GM12865 (cell line): ENCODE measurements at regions not wholly inside any gene's neighbourhood (a gene's known extent, or its start where the extent isn't known, plus 50 kb on each side); places are given as distances from the start of the nearest gene placed in this dataset.
"Not testable (repeated sequence)": the region's sequence is repeated elsewhere in the genome, so short reads cannot be mapped to it uniquely, and the experiment has no call there.

Source experiments
- DNase-seq: peaks from one replicate; pipeline ENCODE4 v3.0.0; 2010; ENCODE audit warnings: low read depth
- H3K4me3 ChIP-seq: 2 replicates; pipeline ENCODE4 v1.5.1; 2011; ENCODE audit warnings: mild to moderate bottlenecking, low read depth, low read length, control low read depth
- TF ChIP-seq, protein P1 (sequence below): IDR thresholded peaks from 2 replicates; pipeline ENCODE4 v1.5.1; 2011; ENCODE audit warnings: low read length, control low read depth, low read depth, inconsistent platforms; ENCODE audit not compliant: insufficient read depth; ENCODE audit errors: missing control alignments

DNA sequence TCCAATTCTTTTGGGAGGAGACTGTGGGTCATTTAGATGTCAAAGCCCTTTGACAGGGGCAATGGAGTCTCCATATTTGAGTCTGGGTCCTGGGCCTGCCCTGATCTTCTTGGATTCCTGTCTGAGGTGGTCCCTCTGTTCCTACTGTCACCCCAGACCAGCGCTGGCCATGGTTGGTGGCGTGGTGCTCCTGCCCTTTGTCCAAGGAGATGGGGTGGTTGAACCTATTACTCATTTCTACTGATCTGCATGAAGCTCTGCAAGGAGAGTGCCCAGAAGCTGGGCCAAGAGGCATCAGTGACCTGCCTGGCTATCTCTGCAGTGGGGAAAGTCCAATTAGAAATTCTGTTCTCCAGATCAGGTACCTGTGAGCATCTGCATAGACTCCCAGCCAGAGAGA, 355.6 kb upstream of the NUPR2 start:
- no peak overlapping the region for H3K4me3 ChIP-seq
- TF ChIP-seq, protein P1, sequence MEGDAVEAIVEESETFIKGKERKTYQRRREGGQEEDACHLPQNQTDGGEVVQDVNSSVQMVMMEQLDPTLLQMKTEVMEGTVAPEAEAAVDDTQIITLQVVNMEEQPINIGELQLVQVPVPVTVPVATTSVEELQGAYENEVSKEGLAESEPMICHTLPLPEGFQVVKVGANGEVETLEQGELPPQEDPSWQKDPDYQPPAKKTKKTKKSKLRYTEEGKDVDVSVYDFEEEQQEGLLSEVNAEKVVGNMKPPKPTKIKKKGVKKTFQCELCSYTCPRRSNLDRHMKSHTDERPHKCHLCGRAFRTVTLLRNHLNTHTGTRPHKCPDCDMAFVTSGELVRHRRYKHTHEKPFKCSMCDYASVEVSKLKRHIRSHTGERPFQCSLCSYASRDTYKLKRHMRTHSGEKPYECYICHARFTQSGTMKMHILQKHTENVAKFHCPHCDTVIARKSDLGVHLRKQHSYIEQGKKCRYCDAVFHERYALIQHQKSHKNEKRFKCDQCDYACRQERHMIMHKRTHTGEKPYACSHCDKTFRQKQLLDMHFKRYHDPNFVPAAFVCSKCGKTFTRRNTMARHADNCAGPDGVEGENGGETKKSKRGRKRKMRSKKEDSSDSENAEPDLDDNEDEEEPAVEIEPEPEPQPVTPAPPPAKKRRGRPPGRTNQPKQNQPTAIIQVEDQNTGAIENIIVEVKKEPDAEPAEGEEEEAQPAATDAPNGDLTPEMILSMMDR: no peak
- no peak for DNase-seq

DNA sequence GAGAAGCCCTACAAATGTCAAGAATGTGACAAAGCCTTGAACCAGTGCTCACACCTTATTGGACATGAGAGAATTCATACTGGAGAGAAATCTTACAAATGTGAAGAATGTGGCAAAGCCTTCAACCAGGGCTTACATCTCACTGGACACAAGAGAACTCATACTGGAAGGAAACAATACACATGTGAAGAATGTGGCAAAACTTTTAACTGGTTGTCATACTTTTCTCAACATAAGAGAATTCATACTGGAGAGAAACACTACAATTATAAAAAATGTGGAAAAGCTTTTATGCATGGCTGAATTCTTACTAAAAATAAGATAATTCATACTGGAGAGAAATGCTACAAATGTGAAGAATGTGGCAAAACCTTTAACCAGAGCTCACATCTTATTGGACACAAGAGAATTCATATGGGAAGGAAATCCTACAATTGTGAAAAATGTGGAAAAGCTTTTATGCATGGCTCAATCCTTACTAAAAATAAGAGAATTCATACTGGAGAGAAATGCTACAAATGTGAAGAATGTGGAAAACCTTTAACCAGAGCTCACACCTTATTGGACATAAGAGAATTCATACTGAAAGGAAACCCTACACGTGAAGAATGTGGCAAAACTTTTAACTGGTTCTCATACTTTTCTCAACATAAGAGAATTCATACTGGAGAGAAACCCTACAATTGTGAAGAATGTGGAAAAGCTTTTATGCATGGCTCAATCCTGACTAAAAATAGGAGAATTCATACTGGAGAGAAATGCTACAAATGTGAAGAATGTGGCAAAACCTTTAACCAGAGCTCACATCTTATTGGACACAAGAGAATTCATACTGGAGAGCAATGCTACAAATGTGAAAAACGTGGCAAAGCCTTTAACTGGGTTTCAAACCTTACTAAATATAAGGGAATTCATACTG, 350.6 kb upstream of the NUPR2 start:
- not testable (repeated sequence) for H3K4me3 ChIP-seq, DNase-seq

DNA sequence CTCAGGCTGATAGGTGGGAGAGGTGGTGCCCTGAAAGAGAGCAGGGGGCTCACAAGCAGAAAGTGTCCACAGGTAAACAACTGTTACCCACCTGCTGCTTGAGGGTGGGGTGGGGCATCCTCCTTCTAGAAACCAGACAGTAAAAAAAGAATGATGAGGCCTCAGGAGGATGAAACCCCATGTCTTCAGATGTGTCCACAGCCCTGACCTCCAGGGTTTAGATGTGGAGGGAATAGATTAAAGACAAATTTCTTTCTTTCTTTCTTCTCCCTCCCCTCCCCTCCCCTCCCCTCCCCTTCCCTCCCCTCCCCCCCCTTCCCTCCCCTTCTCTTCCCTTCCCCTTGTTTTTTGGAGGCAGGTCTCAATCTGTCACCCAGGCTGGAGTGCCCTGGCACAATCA, 333.5 kb upstream of the NUPR2 start:
- TF ChIP-seq, protein P1: no peak
- no peak for DNase-seq
- no peak overlapping the region for H3K4me3 ChIP-seq

DNA sequence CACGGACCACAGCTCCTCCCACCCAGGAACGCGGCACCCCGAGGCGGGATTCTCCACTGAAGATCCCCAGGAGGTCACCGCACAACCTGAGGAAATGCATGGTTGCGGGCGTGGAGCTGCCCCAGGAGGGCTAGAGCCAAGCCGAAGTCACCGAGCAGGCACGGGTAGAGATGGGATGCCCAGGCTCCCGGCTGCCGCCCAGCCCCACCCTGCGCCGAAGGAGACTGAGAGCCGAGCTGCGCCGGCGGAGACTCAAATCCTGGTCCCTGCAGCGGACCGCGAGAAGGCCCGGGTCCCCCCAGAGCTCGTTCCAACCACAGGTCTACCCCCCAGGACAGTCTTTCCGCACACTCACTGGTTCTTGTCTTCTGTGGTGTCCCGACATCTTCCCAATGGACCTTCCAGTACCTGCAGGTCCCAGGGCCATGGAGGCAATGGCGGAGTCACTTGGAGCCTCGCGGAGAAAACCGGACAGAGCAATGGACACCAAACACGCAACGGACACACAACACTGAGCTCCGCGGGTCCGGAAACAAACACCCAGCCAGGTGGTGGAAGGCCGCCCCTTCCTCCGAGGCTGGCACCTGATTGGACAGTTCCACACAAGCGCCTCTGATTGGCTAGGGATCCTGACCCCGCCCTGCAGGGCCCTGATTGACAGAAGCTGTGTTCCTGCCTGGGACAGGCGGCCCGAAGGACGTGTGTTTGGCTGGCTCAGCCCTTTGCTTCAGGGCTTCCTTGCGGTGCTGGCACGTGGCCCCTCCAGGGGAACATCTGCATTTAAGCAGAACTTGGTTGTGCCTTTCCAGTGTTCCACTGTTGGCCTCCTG, 331.9 kb upstream of the NUPR2 start:
- TF ChIP-seq, protein P1: no peak
- DNase-seq: no peak
- no peak overlapping the region for H3K4me3 ChIP-seq

DNA sequence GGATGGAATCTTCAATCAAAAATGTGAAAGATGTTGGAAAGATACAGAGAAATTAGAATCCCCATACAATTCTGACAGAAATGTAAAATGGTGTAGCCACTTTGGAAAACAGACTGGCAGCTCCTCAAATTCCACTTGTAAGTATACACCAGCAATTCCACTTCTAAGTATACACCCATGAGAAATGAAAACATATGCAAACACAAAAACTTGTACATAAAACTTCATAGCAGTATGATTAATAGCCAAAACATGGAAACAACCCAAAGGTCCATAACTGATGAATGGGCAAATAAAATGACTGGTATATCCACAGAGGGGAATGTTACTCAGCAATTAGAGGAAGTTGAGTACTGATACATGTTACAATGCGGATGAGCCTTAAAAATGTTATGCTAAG, 304.3 kb upstream of the NUPR2 start:
- DNase-seq: not testable (repeated sequence)

DNA sequence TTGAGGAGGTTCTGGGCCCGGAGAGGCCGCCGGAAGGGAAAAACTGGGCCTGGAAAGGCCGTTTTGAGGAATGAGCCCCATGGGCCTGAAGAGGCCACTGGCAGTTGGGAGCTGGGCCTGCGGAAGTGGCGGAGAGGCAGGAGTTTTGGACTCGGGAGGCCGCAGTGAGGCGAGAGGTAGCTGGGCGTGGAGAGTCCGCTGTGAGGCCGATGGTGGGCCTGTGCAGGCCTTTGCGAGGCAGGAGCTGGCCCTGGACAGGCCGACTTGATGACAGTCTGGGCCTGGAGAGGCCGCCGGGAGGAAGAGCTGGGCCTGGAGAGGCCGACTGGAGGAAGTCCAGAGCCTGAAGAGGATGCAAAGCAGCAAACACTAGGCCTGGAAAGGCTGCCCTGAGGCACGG, 259.0 kb upstream of the NUPR2 start:
- no peak for DNase-seq
- H3K4me3 ChIP-seq: no peak overlapping the region
- TF ChIP-seq, protein P1: no peak

More for the DNA sequence above, 304.3 kb upstream of the NUPR2 start:
- H3K4me3 ChIP-seq: not testable (repeated sequence)

DNA sequence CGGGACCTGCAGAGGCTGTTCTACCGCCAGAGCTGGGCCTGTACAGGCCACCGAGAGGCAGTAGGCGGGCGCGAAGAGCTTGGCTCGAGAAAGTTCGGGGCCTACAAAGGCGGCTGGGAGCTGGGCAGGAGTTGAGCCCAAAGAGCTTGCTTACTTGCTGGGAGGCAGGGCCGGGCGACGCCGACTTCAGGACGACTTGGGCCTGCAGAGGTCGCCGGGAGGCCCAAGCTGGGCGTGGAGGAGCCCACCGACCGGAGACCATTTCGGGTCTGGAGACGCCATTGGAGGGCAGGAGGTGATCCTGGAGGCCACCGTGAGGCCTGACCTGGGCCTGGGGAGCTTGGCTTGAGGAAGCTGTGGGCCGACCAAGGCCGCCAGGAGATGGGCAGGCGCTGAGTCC, 258.4 kb upstream of the NUPR2 start:
- H3K4me3 ChIP-seq, DNase-seq: not testable (repeated sequence)

DNA sequence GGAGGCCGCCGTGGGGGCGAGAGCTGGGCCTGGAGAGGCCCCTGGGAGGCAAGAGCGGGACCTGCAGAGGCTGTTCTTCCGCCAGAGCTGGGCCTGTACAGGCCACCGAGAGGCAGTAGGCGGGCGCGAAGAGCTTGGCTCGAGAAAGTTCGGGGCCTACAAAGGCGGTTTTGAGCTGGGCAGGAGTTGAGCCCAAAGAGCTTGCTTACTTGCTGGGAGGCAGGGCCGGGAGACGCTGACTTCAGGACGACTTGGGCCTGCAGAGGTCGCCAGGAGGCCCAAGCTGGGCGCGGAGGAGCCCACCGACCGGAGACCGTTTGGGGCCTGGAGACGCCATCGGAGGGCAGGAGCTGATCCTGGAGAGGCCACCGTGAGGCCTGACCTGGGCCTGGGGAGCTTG, 257.1 kb upstream of the NUPR2 start:
- peak; percentile 29 for DNase-seq
- H3K4me3 ChIP-seq: not testable (repeated sequence)

DNA sequence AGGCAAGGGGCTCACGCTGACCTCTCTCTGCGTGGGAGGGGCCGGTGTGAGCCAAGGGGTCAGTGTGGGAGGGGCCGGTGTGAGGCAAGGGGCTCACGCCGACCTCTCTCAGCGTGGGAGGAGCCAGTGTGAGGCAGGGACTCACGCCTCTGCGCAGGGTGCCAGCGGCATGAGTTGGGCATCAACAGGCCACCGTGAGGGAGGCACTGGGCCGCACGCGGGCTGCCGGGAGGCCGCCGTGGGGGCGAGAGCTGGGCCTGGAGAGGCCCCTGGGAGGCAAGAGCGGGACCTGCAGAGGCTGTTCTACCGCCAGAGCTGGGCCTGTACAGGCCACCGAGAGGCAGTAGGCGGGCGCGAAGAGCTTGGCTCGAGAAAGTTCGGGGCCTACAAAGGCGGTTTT, 255.6 kb upstream of the NUPR2 start:
- not testable (repeated sequence) for H3K4me3 ChIP-seq

DNA sequence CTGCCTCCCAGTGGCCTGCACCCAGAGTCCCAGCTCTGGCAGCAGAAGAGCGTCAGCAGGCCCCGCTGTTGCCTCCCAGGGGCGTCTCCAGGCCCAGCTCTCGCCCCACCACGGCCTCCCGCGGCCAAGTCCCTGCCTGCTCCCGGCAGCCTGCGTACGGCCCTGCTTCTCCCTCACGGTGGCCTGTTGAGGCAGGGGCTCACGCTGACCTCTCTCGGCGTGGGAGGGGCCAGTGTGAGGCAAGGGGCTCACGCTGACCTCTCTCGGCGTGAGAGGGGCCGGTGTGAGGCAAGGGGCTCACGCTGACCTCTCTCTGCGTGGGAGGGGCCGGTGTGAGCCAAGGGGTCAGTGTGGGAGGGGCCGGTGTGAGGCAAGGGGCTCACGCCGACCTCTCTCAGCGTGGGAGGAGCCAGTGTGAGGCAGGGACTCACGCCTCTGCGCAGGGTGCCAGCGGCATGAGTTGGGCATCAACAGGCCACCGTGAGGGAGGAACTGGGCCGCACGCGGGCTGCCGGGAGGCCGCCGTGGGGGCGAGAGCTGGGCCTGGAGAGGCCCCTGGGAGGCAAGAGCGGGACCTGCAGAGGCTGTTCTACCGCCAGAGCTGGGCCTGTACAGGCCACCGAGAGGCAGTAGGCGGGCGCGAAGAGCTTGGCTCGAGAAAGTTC, 254.1 kb upstream of the NUPR2 start:
- not testable (repeated sequence) for H3K4me3 ChIP-seq, DNase-seq

More for the DNA sequence above, 255.6 kb upstream of the NUPR2 start:
- not testable (repeated sequence) for DNase-seq

DNA sequence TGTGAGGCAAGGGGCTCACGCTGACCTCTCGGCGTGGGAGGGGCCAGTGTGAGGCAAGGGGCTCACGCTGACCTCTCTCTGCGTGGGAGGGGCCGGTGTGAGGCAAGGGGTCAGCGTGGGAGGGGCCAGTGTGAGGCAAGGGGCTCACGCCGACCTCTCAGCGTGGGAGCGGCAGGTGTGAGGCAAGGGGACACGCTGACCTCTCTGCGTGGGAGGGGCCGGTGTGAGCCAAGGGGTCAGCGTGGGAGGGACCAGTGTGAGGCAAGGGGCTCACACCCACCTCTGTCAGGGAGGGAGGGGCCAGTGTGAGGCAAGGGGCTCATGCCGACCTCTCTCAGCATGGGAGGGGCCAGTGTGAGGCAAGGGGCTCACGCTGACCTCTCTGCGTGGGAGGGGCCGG, 251.7 kb upstream of the NUPR2 start:
- not testable (repeated sequence) for H3K4me3 ChIP-seq, DNase-seq

DNA sequence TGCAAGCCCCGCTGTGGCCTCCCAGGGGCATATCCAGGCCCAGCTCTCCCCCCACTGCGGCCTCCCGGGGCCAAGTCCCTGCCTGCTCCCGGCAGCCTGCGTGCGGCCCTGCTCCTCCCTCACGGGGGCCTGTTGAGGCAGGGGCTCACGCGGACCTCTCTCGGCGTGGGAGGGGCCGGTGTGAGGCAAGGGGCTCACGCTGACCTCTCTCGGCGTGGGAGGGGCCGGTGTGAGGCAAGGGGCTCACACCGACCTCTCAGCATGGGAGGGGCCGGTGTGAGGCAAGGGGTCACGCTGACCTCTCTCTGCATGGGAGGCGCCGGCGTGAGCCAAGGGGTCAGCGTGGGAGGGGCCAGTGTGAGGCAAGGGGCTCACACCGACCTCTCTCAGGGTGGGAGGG, 251.2 kb upstream of the NUPR2 start:
- not testable (repeated sequence) for DNase-seq, H3K4me3 ChIP-seq

DNA sequence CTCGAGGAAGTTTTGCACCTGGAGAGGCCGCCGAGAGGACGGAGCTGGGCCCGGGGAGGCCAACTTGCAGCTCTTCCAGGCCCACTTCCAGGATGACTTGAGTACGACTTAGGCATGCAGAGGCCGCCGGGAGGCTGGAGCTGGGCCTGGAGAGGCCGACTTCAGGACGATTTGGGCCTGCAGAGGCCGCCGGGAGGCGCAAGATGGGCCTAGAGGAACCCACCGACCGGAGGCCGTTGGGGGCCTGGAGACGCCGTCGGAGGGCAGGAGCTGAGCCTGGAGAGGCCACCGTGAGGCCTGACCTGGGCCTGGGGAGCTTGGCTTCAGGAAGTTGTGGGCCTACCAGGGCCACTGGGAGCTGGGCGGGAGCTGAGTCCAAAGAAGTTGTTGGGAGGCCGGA, 250.5 kb upstream of the NUPR2 start:
- not testable (repeated sequence) for DNase-seq, H3K4me3 ChIP-seq

DNA sequence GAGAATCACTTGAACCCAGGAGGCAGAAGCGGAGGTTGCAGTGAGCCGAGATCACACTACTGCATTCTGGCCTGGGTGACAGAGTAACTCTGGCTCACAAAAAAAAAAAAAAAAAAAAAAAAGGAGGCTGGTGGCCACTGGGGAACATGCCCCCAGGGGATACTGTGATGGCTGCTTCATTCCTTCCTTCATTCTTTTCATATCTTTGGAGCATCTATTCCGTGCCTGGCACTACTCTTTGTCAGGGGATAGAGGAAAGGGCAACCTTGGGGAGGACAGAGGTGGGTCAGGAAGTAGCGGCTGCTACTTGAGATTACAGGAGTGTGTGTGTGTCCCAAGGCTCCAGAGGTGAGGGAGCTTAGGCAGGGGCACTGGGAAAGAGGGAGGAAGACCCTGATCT, 236.4 kb upstream of the NUPR2 start:
- DNase-seq, H3K4me3 ChIP-seq: not testable (repeated sequence)
